Mononuclear cell (primary cell): ENCODE measurements at regions not wholly inside any gene's neighbourhood (a gene's known extent, or its start where the extent isn't known, plus 50 kb on each side); places are given as distances from the start of the nearest gene placed in this dataset.
"Not testable (repeated sequence)": the region's sequence is repeated elsewhere in the genome, so short reads cannot be mapped to it uniquely, and the experiment has no call there.

Experiments
- H3K27me3 ChIP-seq: 2 replicates; pipeline ENCODE4 v1.6.0; 2011; ENCODE audit warnings: low read length, control low read depth; ENCODE audit not compliant: insufficient read depth
- H3K4me1 ChIP-seq: 2 replicates; pipeline ENCODE4 v1.5.1; 2011; ENCODE audit warnings: mild to moderate bottlenecking, low read length, control low read depth; ENCODE audit not compliant: insufficient read depth
- H3K4me3 ChIP-seq: 2 replicates; pipeline ENCODE4 v1.5.1; 2011; ENCODE audit warnings: mild to moderate bottlenecking, low read length, moderate library complexity
- H3K9me3 ChIP-seq: 2 replicates; pipeline ENCODE4 v1.5.1; 2011; ENCODE audit warnings: low read depth, mild to moderate bottlenecking, control low read depth, low read length

GRCh38 chr6:165791306-165791705, 128.3 kb upstream of the PDE10A start:
- H3K4me1 ChIP-seq = no peaks in the 10 kb centered on the region
- H3K27me3 ChIP-seq = no peaks in the 10 kb centered on the region
- H3K4me3 ChIP-seq = no peak overlapping the region
- no peaks in the 10 kb centered on the region for H3K9me3 ChIP-seq

- no peaks in the 10 kb centered on the region for H3K4me1 ChIP-seq
- no peak overlapping the region for H3K4me3 ChIP-seq
- no peaks in the 10 kb centered on the region for H3K9me3 ChIP-seq
- no peaks in the 10 kb centered on the region for H3K27me3 ChIP-seq
These were observed 119.8 kb upstream of the PDE10A start for GRCh38 chr6:165782812-165783211.

GRCh38 chr6:165782134-165782533, 119.1 kb upstream of the PDE10A start:
- H3K4me1 ChIP-seq = no peaks in the 10 kb centered on the region
- H3K27me3 ChIP-seq = no peaks in the 10 kb centered on the region
- H3K9me3 ChIP-seq = no peaks in the 10 kb centered on the region
- H3K4me3 ChIP-seq = no peak overlapping the region

GRCh38 chr6:165777680-165778079, 114.6 kb upstream of the PDE10A start:
- Histone ChIP-seq H3K9me3 (no peaks in the 10 kb centered on the region), H3K27me3 (peaks cover 12% of the 10 kb centered on the region), H3K4me1 (no peaks in the 10 kb centered on the region), H3K4me3 (no peak overlapping the region)

- H3K9me3 ChIP-seq = no peaks in the 10 kb centered on the region
These were observed 113.7 kb upstream of the PDE10A start for GRCh38 chr6:165776691-165777090.

GRCh38 chr6:165775721-165776120, 112.7 kb upstream of the PDE10A start:
- H3K4me1 ChIP-seq = no peaks in the 10 kb centered on the region
- no peak overlapping the region for H3K4me3 ChIP-seq
- peaks cover 12% of the 10 kb centered on the region for H3K27me3 ChIP-seq
- no peaks in the 10 kb centered on the region for H3K9me3 ChIP-seq

More at GRCh38 chr6:165776691-165777090, 113.7 kb upstream of the PDE10A start:
- H3K4me1 ChIP-seq = no peaks in the 10 kb centered on the region
- H3K27me3 ChIP-seq = peaks cover 12% of the 10 kb centered on the region
- H3K4me3 ChIP-seq = no peak overlapping the region

GRCh38 chr6:165774903-165775601, 112.0 kb upstream of the PDE10A start:
- Histone ChIP-seq H3K27me3 (peaks cover 12% of the 10 kb centered on the region), H3K4me1 (no peaks in the 10 kb centered on the region), H3K9me3 (no peaks in the 10 kb centered on the region), H3K4me3 (no peak overlapping the region)

GRCh38 chr6:165770397-165771082, 107.5 kb upstream of the PDE10A start:
- H3K4me3 ChIP-seq = no peak overlapping the region
- no peaks in the 10 kb centered on the region for H3K9me3 ChIP-seq
- peaks cover 8% of the 10 kb centered on the region for H3K27me3 ChIP-seq
- H3K4me1 ChIP-seq = no peaks in the 10 kb centered on the region

GRCh38 chr6:165769884-165770283, 106.8 kb upstream of the PDE10A start:
- H3K9me3 ChIP-seq = no peaks in the 10 kb centered on the region
- H3K4me1 ChIP-seq = no peaks in the 10 kb centered on the region
- peaks cover 1% of the 10 kb centered on the region for H3K27me3 ChIP-seq
- no peak overlapping the region for H3K4me3 ChIP-seq

GRCh38 chr6:165769401-165769800, 106.4 kb upstream of the PDE10A start:
- Histone ChIP-seq H3K9me3 (no peaks in the 10 kb centered on the region), H3K27me3 (no peaks in the 10 kb centered on the region), H3K4me1 (no peaks in the 10 kb centered on the region), H3K4me3 (no peak overlapping the region)

- Histone ChIP-seq H3K4me1 (no peaks in the 10 kb centered on the region), H3K27me3 (no peaks in the 10 kb centered on the region), H3K9me3 (no peaks in the 10 kb centered on the region), H3K4me3 (no peak overlapping the region)
These were observed 105.9 kb upstream of the PDE10A start for GRCh38 chr6:165768961-165769360.

GRCh38 chr6:165767228-165767627, 104.2 kb upstream of the PDE10A start:
- H3K4me3 ChIP-seq = no peak overlapping the region
- no peaks in the 10 kb centered on the region for H3K27me3 ChIP-seq
- no peaks in the 10 kb centered on the region for H3K9me3 ChIP-seq
- no peaks in the 10 kb centered on the region for H3K4me1 ChIP-seq

GRCh38 chr6:165766457-165766856, 103.4 kb upstream of the PDE10A start:
- Histone ChIP-seq H3K27me3 (no peaks in the 10 kb centered on the region), H3K9me3 (no peaks in the 10 kb centered on the region), H3K4me3 (no peak overlapping the region), H3K4me1 (no peaks in the 10 kb centered on the region)

- H3K9me3 ChIP-seq = no peaks in the 10 kb centered on the region
- no peaks in the 10 kb centered on the region for H3K27me3 ChIP-seq
- no peak overlapping the region for H3K4me3 ChIP-seq
- no peaks in the 10 kb centered on the region for H3K4me1 ChIP-seq
These were observed 103.0 kb upstream of the PDE10A start for GRCh38 chr6:165766026-165766425.

GRCh38 chr6:165765256-165765655, 102.2 kb upstream of the PDE10A start:
- H3K27me3 ChIP-seq, H3K4me3 ChIP-seq, H3K4me1 ChIP-seq, H3K9me3 ChIP-seq: not testable (repeated sequence)

- no peak overlapping the region for H3K4me3 ChIP-seq
- H3K9me3 ChIP-seq = no peaks in the 10 kb centered on the region
- no peaks in the 10 kb centered on the region for H3K27me3 ChIP-seq
- no peaks in the 10 kb centered on the region for H3K4me1 ChIP-seq
These were observed 99.8 kb upstream of the PDE10A start for GRCh38 chr6:165762876-165763275.
